GM23338 (cell line): ENCODE measurements at regions not wholly inside any gene's neighbourhood (a gene's known extent, or its start where the extent isn't known, plus 50 kb on each side); places are given as distances from the start of the nearest gene placed in this dataset.

Experiments used
- ATAC-seq: fragments of 200-7000 bp; cut with Tn5 transposase; 3 replicates; pipeline ENCODE4 v1.9.1; 2020
- DNase-seq: peaks from one replicate; pipeline ENCODE4 v3.0.0-alpha.2; 2015; ENCODE audit warnings: low spot score
- H2AFZ ChIP-seq: fragments of 200-600 bp; sonication (generic); 2 replicates; pipeline ENCODE4 v1.8.0; 2016; ENCODE audit warnings: antibody characterized with exemption, mild to moderate bottlenecking, moderate library complexity
- H3F3A ChIP-seq: fragments of 200-600 bp; sonication (generic); replicated peaks from 2 replicates; pipeline ENCODE4 v1.8.0; 2017; ENCODE audit warnings: antibody characterized with exemption, mixed run types, low read depth
- H3K27ac ChIP-seq: fragments of 200-600 bp; sonication (generic); 2 replicates; pipeline ENCODE4 v1.6.1; 2016; ENCODE audit warnings: low read depth
- H3K27me3 ChIP-seq: fragments of 200-600 bp; sonication (generic); 2 replicates; pipeline ENCODE4 v1.8.0; 2016; ENCODE audit warnings: mild to moderate bottlenecking, mixed run types, moderate library complexity; ENCODE audit not compliant: insufficient read depth
- H3K36me3 ChIP-seq: fragments of 200-600 bp; sonication (generic); 2 replicates; pipeline ENCODE4 v1.8.0; 2016; ENCODE audit warnings: mild to moderate bottlenecking; ENCODE audit not compliant: insufficient read depth
- H3K4me1 ChIP-seq: fragments of 200-600 bp; sonication (generic); 2 replicates; pipeline ENCODE4 v1.8.0; 2016; ENCODE audit warnings: mild to moderate bottlenecking, moderate library complexity; ENCODE audit not compliant: insufficient read depth
- H3K4me2 ChIP-seq: fragments of 200-600 bp; sonication (generic); 2 replicates; pipeline ENCODE4 v1.7.1; 2017; ENCODE audit warnings: mixed run types
- H3K4me3 ChIP-seq: fragments of 200-600 bp; sonication (generic); 2 replicates; pipeline ENCODE4 v1.6.1; 2016; ENCODE audit warnings: mixed run types
- H3K79me2 ChIP-seq: fragments of 200-600 bp; sonication (generic); replicated peaks from 2 replicates; pipeline ENCODE4 v1.8.0; 2017; ENCODE audit warnings: mild to moderate bottlenecking; ENCODE audit not compliant: insufficient read depth
- H3K9me2 ChIP-seq: fragments of 200-600 bp; sonication (generic); 2 replicates; pipeline ENCODE4 v1.8.0; 2017; ENCODE audit not compliant: insufficient read depth
- H4K20me1 ChIP-seq: fragments of 200-600 bp; sonication (generic); replicated peaks from 2 replicates; pipeline ENCODE4 v1.8.0; 2017; ENCODE audit warnings: mild to moderate bottlenecking; ENCODE audit not compliant: insufficient read depth
- H3K27ac Mint-ChIP-seq: 2 replicates; pipeline ENCODE4 v1.8.0; 2020; ENCODE audit warnings: inconsistent platforms, mild to moderate bottlenecking, moderate library complexity, mixed read lengths
- H3K27me3 Mint-ChIP-seq: 3 replicates; pipeline ENCODE4 v1.8.0; 2022; ENCODE audit warnings: low read depth, mild to moderate bottlenecking, moderate library complexity, mixed read lengths, inconsistent platforms; ENCODE audit not compliant: insufficient read depth, poor library complexity
- H3K36me3 Mint-ChIP-seq: 3 replicates; pipeline ENCODE4 v1.8.0; 2021; ENCODE audit warnings: low read depth, mild to moderate bottlenecking, inconsistent platforms, moderate library complexity, mixed read lengths
- H3K4me1 Mint-ChIP-seq: 3 replicates; pipeline ENCODE4 v1.8.0; 2020; ENCODE audit warnings: mild to moderate bottlenecking, inconsistent platforms, mixed read lengths
- H3K4me3 Mint-ChIP-seq: 3 replicates; pipeline ENCODE4 v1.8.0; 2021; ENCODE audit warnings: moderate library complexity, mild to moderate bottlenecking, inconsistent platforms, mixed read lengths
- H3K9me3 Mint-ChIP-seq: 3 replicates; pipeline ENCODE4 v1.8.0; 2020; ENCODE audit warnings: moderate library complexity, mild to moderate bottlenecking, inconsistent platforms, mixed read lengths
- EZH2 ChIP-seq: fragments of 200-600 bp; sonication (generic); IDR thresholded peaks from one replicate; pipeline ENCODE4 v1.8.0; 2017; ENCODE audit warnings: antibody characterized with exemption, mild to moderate bottlenecking, low read depth; ENCODE audit not compliant: unreplicated experiment
- EZH2phosphoT487 ChIP-seq: fragments of 200-600 bp; sonication (generic); IDR thresholded peaks from one replicate; pipeline ENCODE4 v1.8.1; 2018; ENCODE audit warnings: antibody characterized with exemption; ENCODE audit not compliant: unreplicated experiment
- JUNB ChIP-seq: IDR thresholded peaks from one replicate; pipeline ENCODE4 v1.6.1; 2016; ENCODE audit warnings: antibody characterized with exemption; ENCODE audit not compliant: unreplicated experiment
- ZNF114 ChIP-seq: fragments of 250-450 bp; sonication (Bioruptor Pico); IDR thresholded peaks from 2 replicates; pipeline ENCODE4 v1.5.0; 2020; ENCODE audit warnings: mild to moderate bottlenecking, moderate library complexity
- ZNF331 ChIP-seq: fragments of 250-450 bp; sonication (Bioruptor Pico); IDR thresholded peaks from 2 replicates; pipeline ENCODE4 v1.5.0; 2020; ENCODE audit warnings: low read depth, mild to moderate bottlenecking, moderate library complexity
- TF ChIP-seq, protein P1 (sequence below): IDR thresholded peaks from one replicate; pipeline ENCODE4 v1.6.1; 2018; ENCODE audit warnings: antibody characterized with exemption; ENCODE audit not compliant: unreplicated experiment
- TF ChIP-seq, protein P2 (sequence below): IDR thresholded peaks from 2 replicates; pipeline ENCODE4 v1.6.1; 2016; ENCODE audit warnings: antibody characterized with exemption
- TF ChIP-seq, protein P3 (sequence below): fragments of 250-450 bp; sonication (Bioruptor Pico); IDR thresholded peaks from 2 replicates; pipeline ENCODE4 v1.5.0; 2020; ENCODE audit warnings: mild to moderate bottlenecking, moderate library complexity

DNA sequence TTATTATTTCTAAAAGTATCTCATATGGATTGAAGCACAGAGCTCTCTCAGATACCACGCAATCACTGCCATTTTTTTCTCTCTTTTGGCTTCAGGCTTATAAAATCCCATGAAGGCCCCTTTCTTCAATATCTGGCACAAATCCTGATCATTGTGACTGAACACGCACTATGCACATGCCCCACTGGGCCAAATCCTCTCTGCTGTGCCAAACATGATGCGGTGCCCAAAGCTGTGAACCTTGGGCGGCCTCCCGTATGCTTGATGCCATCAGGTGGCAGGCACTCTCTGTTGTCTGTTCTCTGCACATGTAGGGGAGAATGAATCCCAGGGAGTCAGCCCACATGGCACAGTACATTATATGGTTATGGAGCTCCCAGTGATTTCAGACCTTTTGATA lies 375.0 kb upstream of the RGMB start:
- TF ChIP-seq, protein P1, sequence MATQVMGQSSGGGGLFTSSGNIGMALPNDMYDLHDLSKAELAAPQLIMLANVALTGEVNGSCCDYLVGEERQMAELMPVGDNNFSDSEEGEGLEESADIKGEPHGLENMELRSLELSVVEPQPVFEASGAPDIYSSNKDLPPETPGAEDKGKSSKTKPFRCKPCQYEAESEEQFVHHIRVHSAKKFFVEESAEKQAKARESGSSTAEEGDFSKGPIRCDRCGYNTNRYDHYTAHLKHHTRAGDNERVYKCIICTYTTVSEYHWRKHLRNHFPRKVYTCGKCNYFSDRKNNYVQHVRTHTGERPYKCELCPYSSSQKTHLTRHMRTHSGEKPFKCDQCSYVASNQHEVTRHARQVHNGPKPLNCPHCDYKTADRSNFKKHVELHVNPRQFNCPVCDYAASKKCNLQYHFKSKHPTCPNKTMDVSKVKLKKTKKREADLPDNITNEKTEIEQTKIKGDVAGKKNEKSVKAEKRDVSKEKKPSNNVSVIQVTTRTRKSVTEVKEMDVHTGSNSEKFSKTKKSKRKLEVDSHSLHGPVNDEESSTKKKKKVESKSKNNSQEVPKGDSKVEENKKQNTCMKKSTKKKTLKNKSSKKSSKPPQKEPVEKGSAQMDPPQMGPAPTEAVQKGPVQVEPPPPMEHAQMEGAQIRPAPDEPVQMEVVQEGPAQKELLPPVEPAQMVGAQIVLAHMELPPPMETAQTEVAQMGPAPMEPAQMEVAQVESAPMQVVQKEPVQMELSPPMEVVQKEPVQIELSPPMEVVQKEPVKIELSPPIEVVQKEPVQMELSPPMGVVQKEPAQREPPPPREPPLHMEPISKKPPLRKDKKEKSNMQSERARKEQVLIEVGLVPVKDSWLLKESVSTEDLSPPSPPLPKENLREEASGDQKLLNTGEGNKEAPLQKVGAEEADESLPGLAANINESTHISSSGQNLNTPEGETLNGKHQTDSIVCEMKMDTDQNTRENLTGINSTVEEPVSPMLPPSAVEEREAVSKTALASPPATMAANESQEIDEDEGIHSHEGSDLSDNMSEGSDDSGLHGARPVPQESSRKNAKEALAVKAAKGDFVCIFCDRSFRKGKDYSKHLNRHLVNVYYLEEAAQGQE = no peak
- TF ChIP-seq EZH2phosphoT487 (no peak), ZNF331 (CRISPR knock-in tag) (no peak)
- TF ChIP-seq, protein P2, sequence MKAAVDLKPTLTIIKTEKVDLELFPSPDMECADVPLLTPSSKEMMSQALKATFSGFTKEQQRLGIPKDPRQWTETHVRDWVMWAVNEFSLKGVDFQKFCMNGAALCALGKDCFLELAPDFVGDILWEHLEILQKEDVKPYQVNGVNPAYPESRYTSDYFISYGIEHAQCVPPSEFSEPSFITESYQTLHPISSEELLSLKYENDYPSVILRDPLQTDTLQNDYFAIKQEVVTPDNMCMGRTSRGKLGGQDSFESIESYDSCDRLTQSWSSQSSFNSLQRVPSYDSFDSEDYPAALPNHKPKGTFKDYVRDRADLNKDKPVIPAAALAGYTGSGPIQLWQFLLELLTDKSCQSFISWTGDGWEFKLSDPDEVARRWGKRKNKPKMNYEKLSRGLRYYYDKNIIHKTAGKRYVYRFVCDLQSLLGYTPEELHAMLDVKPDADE = no peak
- H3K4me2 ChIP-seq = no peak overlapping the region
- H3K27me3 ChIP-seq = no peaks in the 10 kb centered on the region
- Mint-ChIP-seq H3K9me3 (no peaks in the 10 kb centered on the region; the same call in 2 of the 3 replicates), H3K27ac (no peak overlapping the region), H3K27me3 (no peaks in the 10 kb centered on the region), H3K36me3 (no peaks in the 10 kb centered on the region), H3K4me3 (no peak overlapping the region), H3K4me1 (no peaks in the 10 kb centered on the region)
- no peak overlapping the region for H2AFZ ChIP-seq
- ATAC-seq (no peak), DNase-seq (no peak)
- H3K9me2 ChIP-seq = no peaks in the 10 kb centered on the region
- H3F3A ChIP-seq = no peaks in the 10 kb centered on the region
- no peaks in the 10 kb centered on the region for H3K4me1 ChIP-seq
- H3K27ac ChIP-seq = no peak overlapping the region
- no peaks in the 10 kb centered on the region for H3K36me3 ChIP-seq
- H3K4me3 ChIP-seq = no peak overlapping the region
- H3K79me2 ChIP-seq = no peaks in the 10 kb centered on the region
- H4K20me1 ChIP-seq = no peaks in the 10 kb centered on the region

DNA sequence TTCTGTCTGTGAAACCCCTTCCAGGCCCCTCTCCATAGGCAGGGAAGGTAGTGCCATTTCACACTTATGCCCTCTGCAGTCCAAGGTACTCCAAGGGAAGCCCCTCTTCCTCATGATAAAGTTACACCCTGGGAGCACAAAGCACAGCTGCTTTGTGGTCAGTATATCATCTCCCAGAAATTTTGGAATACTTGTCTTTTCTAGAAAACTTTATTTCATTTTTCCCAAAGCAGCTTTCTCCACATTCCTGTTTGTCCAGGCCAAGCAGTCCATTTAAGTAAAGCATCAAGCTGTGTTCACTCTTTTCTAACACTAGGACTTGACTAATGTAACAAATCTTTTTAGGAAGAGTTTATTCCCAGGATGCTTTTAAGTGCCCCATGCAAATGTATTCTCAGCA lies 371.8 kb upstream of the RGMB start:
- no peaks in the 10 kb centered on the region for H3K36me3 Mint-ChIP-seq
- no peak overlapping the region for H2AFZ ChIP-seq
- H3K4me1 Mint-ChIP-seq = no peaks in the 10 kb centered on the region
- TF ChIP-seq, protein P2 = no peak
- TF ChIP-seq EZH2phosphoT487 = no peak
- no peak for TF ChIP-seq EZH2
- no peak for TF ChIP-seq ZNF114 (CRISPR knock-in tag)
- TF ChIP-seq JUNB = no peak
- TF ChIP-seq, protein P3, sequence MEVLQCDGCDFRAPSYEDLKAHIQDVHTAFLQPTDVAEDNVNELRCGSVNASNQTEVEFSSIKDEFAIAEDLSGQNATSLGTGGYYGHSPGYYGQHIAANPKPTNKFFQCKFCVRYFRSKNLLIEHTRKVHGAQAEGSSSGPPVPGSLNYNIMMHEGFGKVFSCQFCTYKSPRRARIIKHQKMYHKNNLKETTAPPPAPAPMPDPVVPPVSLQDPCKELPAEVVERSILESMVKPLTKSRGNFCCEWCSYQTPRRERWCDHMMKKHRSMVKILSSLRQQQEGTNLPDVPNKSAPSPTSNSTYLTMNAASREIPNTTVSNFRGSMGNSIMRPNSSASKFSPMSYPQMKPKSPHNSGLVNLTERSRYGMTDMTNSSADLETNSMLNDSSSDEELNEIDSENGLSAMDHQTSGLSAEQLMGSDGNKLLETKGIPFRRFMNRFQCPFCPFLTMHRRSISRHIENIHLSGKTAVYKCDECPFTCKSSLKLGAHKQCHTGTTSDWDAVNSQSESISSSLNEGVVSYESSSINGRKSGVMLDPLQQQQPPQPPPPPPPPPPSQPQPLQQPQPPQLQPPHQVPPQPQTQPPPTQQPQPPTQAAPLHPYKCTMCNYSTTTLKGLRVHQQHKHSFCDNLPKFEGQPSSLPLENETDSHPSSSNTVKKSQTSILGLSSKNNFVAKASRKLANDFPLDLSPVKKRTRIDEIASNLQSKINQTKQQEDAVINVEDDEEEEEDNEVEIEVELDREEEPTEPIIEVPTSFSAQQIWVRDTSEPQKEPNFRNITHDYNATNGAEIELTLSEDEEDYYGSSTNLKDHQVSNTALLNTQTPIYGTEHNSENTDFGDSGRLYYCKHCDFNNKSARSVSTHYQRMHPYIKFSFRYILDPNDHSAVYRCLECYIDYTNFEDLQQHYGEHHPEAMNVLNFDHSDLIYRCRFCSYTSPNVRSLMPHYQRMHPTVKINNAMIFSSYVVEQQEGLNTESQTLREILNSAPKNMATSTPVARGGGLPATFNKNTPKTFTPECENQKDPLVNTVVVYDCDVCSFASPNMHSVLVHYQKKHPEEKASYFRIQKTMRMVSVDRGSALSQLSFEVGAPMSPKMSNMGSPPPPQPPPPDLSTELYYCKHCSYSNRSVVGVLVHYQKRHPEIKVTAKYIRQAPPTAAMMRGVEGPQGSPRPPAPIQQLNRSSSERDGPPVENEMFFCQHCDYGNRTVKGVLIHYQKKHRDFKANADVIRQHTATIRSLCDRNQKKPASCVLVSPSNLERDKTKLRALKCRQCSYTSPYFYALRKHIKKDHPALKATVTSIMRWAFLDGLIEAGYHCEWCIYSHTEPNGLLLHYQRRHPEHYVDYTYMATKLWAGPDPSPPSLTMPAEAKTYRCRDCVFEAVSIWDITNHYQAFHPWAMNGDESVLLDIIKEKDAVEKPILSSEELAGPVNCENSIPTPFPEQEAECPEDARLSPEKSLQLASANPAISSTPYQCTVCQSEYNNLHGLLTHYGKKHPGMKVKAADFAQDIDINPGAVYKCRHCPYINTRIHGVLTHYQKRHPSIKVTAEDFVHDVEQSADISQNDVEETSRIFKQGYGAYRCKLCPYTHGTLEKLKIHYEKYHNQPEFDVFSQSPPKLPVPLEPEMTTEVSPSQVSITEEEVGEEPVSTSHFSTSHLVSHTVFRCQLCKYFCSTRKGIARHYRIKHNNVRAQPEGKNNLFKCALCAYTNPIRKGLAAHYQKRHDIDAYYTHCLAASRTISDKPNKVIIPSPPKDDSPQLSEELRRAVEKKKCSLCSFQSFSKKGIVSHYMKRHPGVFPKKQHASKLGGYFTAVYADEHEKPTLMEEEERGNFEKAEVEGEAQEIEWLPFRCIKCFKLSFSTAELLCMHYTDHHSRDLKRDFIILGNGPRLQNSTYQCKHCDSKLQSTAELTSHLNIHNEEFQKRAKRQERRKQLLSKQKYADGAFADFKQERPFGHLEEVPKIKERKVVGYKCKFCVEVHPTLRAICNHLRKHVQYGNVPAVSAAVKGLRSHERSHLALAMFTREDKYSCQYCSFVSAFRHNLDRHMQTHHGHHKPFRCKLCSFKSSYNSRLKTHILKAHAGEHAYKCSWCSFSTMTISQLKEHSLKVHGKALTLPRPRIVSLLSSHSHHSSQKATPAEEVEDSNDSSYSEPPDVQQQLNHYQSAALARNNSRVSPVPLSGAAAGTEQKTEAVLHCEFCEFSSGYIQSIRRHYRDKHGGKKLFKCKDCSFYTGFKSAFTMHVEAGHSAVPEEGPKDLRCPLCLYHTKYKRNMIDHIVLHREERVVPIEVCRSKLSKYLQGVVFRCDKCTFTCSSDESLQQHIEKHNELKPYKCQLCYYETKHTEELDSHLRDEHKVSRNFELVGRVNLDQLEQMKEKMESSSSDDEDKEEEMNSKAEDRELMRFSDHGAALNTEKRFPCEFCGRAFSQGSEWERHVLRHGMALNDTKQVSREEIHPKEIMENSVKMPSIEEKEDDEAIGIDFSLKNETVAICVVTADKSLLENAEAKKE (CRISPR knock-in tag) = no peak

More for the DNA sequence above, 371.8 kb upstream of the RGMB start:
- H3K27me3 ChIP-seq = no peaks in the 10 kb centered on the region
- Mint-ChIP-seq H3K4me3 (no peak overlapping the region), H3K27me3 (no peaks in the 10 kb centered on the region), H3K27ac (no peak overlapping the region), H3K9me3 (no peaks in the 10 kb centered on the region)
- no peaks in the 10 kb centered on the region for H3K36me3 ChIP-seq
- no peak overlapping the region for H3K27ac ChIP-seq
- H3K4me1 ChIP-seq = no peaks in the 10 kb centered on the region
- H4K20me1 ChIP-seq = no peaks in the 10 kb centered on the region
- no peak for ATAC-seq
- no peak overlapping the region for H3K4me2 ChIP-seq
- H3K79me2 ChIP-seq = no peaks in the 10 kb centered on the region
- DNase-seq = no peak
- 0 out of 2 replicates have a peak, but pooled peaks cover 4% of the 10 kb centered on the region for H3K9me2 ChIP-seq
- no peak overlapping the region for H3K4me3 ChIP-seq
- no peaks in the 10 kb centered on the region for H3F3A ChIP-seq
